ENCODE measurements at regions not wholly inside any gene's neighbourhood (a gene's known extent, or its start where the extent isn't known, plus 50 kb on each side); places are given as distances from the start of the nearest gene placed in this dataset.

DNA sequence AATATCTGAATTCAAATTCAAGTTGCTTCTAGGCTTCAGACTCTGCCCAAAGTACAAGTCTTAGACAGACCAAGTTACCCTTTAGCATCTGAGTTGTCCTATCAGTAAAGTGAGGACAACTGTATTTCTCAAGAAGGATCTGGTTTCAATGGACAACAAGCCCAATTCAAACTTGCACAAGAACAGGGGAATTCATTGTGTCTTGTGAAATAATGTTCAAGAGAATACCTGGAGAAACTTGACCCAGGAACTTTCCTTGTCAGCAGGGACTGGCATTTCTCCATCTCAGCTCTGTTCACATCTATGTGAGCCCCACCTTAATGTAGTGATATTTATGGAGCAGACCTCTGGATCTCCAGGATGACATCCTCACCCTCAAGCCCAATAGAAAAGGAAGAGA is 894.9 kb upstream of the SLC10A2 start:
- TF ChIP-seq, protein P1, sequence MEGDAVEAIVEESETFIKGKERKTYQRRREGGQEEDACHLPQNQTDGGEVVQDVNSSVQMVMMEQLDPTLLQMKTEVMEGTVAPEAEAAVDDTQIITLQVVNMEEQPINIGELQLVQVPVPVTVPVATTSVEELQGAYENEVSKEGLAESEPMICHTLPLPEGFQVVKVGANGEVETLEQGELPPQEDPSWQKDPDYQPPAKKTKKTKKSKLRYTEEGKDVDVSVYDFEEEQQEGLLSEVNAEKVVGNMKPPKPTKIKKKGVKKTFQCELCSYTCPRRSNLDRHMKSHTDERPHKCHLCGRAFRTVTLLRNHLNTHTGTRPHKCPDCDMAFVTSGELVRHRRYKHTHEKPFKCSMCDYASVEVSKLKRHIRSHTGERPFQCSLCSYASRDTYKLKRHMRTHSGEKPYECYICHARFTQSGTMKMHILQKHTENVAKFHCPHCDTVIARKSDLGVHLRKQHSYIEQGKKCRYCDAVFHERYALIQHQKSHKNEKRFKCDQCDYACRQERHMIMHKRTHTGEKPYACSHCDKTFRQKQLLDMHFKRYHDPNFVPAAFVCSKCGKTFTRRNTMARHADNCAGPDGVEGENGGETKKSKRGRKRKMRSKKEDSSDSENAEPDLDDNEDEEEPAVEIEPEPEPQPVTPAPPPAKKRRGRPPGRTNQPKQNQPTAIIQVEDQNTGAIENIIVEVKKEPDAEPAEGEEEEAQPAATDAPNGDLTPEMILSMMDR (conservative IDR thresholded peaks at IDR 0.05 in 1 of 2, IDR thresholded peaks at IDR 0.05 in 1 of 2; ENCODE audit: low read depth in 1 of 2, low read length in 2 of 2) = no peak
- TF ChIP-seq EZH2 (IDR thresholded peaks at IDR 0.05; ENCODE audit: low read length, missing control alignments) = no peak
